Type B pancreatic cell (in vitro differentiated cells): ENCODE measurements at regions not wholly inside any gene's neighbourhood (a gene's known extent, or its start where the extent isn't known, plus 50 kb on each side); places are given as distances from the start of the nearest gene placed in this dataset.
"Not testable (repeated sequence)": the region's sequence is repeated elsewhere in the genome, so short reads cannot be mapped to it uniquely, and the experiment has no call there.

Source experiments
- DNase-seq: peaks from one replicate; pipeline ENCODE4 v3.0.0; 2021; ENCODE audit warnings: mixed read lengths; ENCODE audit not compliant: unreplicated experiment; ENCODE audit errors: extremely low spot score
- H3K27ac Mint-ChIP-seq: 2 replicates; pipeline ENCODE4 v1.8.0; 2021; ENCODE audit warnings: mild to moderate bottlenecking, mixed read lengths
- H3K27me3 Mint-ChIP-seq: 2 replicates; pipeline ENCODE4 v1.8.0; 2021; ENCODE audit warnings: mixed read lengths
- H3K36me3 Mint-ChIP-seq: 2 replicates; pipeline ENCODE4 v1.8.0; 2021; ENCODE audit warnings: mixed read lengths
- H3K4me1 Mint-ChIP-seq: one replicate; pipeline ENCODE4 v1.8.0; 2021; ENCODE audit warnings: mixed read lengths; ENCODE audit not compliant: unreplicated experiment
- H3K4me3 Mint-ChIP-seq: 2 replicates; pipeline ENCODE4 v1.8.0; 2021; ENCODE audit warnings: mild to moderate bottlenecking, mixed read lengths
- H3K9me3 Mint-ChIP-seq: 2 replicates; pipeline ENCODE4 v1.8.0; 2021; ENCODE audit warnings: mixed read lengths
- TF ChIP-seq, protein P1 (sequence below): fragments of 200-600 bp; sonication (generic); conservative IDR thresholded peaks from 2 replicates; pipeline ENCODE4 v1.5.0; 2021; ENCODE audit warnings: antibody characterized with exemption, mild to moderate bottlenecking

GRCh38 chr4:23097251-23097650 lies 404.5 kb downstream of the GBA3 start:
- H3K9me3 Mint-ChIP-seq: no peaks in the 10 kb centered on the region
- H3K4me3 Mint-ChIP-seq: no peak overlapping the region
- no peak overlapping the region for H3K27ac Mint-ChIP-seq
- no peaks in the 10 kb centered on the region for H3K4me1 Mint-ChIP-seq
- TF ChIP-seq, protein P1, sequence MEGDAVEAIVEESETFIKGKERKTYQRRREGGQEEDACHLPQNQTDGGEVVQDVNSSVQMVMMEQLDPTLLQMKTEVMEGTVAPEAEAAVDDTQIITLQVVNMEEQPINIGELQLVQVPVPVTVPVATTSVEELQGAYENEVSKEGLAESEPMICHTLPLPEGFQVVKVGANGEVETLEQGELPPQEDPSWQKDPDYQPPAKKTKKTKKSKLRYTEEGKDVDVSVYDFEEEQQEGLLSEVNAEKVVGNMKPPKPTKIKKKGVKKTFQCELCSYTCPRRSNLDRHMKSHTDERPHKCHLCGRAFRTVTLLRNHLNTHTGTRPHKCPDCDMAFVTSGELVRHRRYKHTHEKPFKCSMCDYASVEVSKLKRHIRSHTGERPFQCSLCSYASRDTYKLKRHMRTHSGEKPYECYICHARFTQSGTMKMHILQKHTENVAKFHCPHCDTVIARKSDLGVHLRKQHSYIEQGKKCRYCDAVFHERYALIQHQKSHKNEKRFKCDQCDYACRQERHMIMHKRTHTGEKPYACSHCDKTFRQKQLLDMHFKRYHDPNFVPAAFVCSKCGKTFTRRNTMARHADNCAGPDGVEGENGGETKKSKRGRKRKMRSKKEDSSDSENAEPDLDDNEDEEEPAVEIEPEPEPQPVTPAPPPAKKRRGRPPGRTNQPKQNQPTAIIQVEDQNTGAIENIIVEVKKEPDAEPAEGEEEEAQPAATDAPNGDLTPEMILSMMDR: no peak
- H3K27me3 Mint-ChIP-seq: no peaks in the 10 kb centered on the region
- no peaks in the 10 kb centered on the region for H3K36me3 Mint-ChIP-seq
- no peak for DNase-seq

DNA sequence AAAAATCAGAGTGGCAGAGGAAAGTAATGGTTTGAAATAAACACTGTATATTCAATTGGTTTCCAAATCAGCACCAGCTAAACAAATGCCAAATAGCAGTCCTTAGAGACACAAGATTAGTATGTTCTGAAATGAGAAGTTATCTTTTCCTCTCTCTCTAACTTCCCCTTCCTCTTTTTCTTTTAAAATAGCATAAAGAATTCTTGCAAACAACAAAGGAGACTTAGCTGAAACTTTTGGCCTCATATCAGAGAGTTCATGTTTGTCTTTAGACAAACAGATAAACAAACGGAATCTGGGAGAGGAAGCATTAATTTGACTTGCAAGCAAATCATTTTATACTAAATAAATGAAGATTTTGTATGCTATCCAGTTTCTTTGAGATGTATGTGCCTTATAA lies 399.0 kb downstream of the GBA3 start:
- Mint-ChIP-seq H3K4me1 (no peaks in the 10 kb centered on the region), H3K9me3 (no peaks in the 10 kb centered on the region), H3K36me3 (no peaks in the 10 kb centered on the region), H3K4me3 (no peak overlapping the region), H3K27ac (no peak overlapping the region), H3K27me3 (no peaks in the 10 kb centered on the region)
- DNase-seq: no peak
- TF ChIP-seq, protein P1: no peak

- Mint-ChIP-seq H3K27me3 (no peaks in the 10 kb centered on the region), H3K27ac (no peak overlapping the region), H3K4me1 (no peaks in the 10 kb centered on the region), H3K4me3 (no peak overlapping the region), H3K36me3 (no peaks in the 10 kb centered on the region), H3K9me3 (no peaks in the 10 kb centered on the region)
- no peak for DNase-seq
- TF ChIP-seq, protein P1: no peak
Observed at GRCh38 chr4:23085249-23085568, 392.5 kb downstream of the GBA3 start.

DNA sequence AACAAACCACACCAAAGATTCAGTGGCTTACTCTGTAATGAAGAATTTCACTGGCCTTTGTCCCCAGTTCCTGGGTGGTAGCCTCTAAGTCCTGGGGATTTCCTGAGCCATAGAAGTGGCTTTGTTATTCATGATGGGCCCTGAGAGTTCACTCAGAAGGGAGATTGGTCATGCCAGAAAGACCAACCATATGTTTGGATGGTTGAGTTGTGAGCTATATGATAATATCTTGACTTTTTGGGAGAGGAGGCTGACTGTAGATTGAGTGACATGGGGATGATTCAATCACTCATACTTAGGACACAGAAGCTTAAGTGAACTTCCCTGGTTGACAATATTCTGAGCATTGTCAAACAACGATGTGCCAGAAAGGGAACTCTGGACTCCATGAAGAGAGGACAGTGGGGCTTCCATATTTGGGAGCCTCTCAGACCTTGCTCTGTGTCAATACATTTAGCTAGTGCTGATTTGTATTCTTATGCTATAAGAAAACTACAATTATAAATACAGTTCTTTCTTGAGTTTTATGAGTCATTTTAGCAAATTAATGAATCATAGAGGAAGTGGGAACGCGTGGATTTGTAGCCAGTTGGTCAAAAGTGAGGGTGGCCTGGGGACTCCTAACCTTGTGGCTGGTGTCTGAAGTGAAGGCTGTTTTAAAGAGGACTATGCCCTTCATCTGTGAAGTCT lies 392.0 kb downstream of the GBA3 start:
- DNase-seq: no peak
- H3K27ac Mint-ChIP-seq: no peak overlapping the region
- no peaks in the 10 kb centered on the region for H3K36me3 Mint-ChIP-seq
- H3K27me3 Mint-ChIP-seq: no peaks in the 10 kb centered on the region
- H3K4me1 Mint-ChIP-seq: no peaks in the 10 kb centered on the region
- no peaks in the 10 kb centered on the region for H3K9me3 Mint-ChIP-seq
- TF ChIP-seq, protein P1: no peak
- H3K4me3 Mint-ChIP-seq: no peak overlapping the region

DNA sequence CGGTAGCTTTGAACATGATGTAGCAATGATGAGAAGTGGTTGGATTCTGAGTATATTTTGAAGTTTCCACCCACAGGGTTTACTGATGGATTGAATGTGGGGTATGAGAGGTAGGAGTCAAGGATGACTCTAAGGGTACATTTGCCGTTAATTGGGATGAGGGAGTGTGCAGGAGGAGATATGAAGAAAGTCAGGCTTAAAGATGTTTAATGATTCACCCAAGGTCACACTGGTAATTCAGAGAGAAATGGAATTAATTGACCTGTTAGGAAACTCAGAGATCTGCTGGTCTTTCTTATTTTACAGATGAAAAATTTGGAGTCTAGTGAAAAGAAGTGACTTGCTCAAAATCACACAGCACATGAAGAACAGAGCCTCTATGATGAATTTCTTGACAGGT lies 390.7 kb downstream of the GBA3 start:
- Mint-ChIP-seq H3K4me1 (no peaks in the 10 kb centered on the region), H3K9me3 (no peaks in the 10 kb centered on the region), H3K4me3 (no peak overlapping the region), H3K36me3 (no peaks in the 10 kb centered on the region), H3K27me3 (no peaks in the 10 kb centered on the region), H3K27ac (no peak overlapping the region)
- no peak for DNase-seq
- TF ChIP-seq, protein P1: no peak

GRCh38 chr4:23080171-23080570 lies 387.4 kb downstream of the GBA3 start:
- not testable (repeated sequence) for H3K4me3 Mint-ChIP-seq, DNase-seq, H3K9me3 Mint-ChIP-seq, H3K27me3 Mint-ChIP-seq, H3K4me1 Mint-ChIP-seq, H3K36me3 Mint-ChIP-seq, H3K27ac Mint-ChIP-seq
